GM12865 (cell line): ENCODE measurements at regions not wholly inside any gene's neighbourhood (a gene's known extent, or its start where the extent isn't known, plus 50 kb on each side); places are given as distances from the start of the nearest gene placed in this dataset.

Source experiments
- DNase-seq: peaks from one replicate; pipeline ENCODE4 v3.0.0; 2010; ENCODE audit warnings: low read depth
- H3K4me3 ChIP-seq: 2 replicates; pipeline ENCODE4 v1.5.1; 2011; ENCODE audit warnings: mild to moderate bottlenecking, low read depth, low read length, control low read depth
- CTCF ChIP-seq: IDR thresholded peaks from 2 replicates; pipeline ENCODE4 v1.5.1; 2011; ENCODE audit warnings: low read length, control low read depth, low read depth, inconsistent platforms; ENCODE audit not compliant: insufficient read depth; ENCODE audit errors: missing control alignments

GRCh38 chr15:23994273-23994672, 307.2 kb upstream of the NDN start:
- no peak for TF ChIP-seq CTCF
- H3K4me3 ChIP-seq: no peak overlapping the region
- DNase-seq: no peak

GRCh38 chr15:23998056-23998455, 311.0 kb upstream of the NDN start:
- TF ChIP-seq CTCF: no peak
- H3K4me3 ChIP-seq: no peak overlapping the region
- no peak for DNase-seq

- no peak for TF ChIP-seq CTCF
- DNase-seq: no peak
These were observed 321.4 kb upstream of the NDN start for GRCh38 chr15:24008476-24008875.

GRCh38 chr15:24017470-24017869, 330.4 kb upstream of the NDN start:
- H3K4me3 ChIP-seq: no peak overlapping the region
- no peak for DNase-seq
- TF ChIP-seq CTCF: no peak

More at GRCh38 chr15:24008476-24008875, 321.4 kb upstream of the NDN start:
- no peak overlapping the region for H3K4me3 ChIP-seq

GRCh38 chr15:24039683-24040082, 352.6 kb upstream of the NDN start:
- no peak overlapping the region for H3K4me3 ChIP-seq
- TF ChIP-seq CTCF: no peak
- no peak for DNase-seq

GRCh38 chr15:24054547-24055245, 367.6 kb upstream of the NDN start:
- no peak overlapping the region for H3K4me3 ChIP-seq
- TF ChIP-seq CTCF: no peak
- DNase-seq: no peak
